AG09309 (cell line): ENCODE measurements at regions not wholly inside any gene's neighbourhood (a gene's known extent, or its start where the extent isn't known, plus 50 kb on each side); places are given as distances from the start of the nearest gene placed in this dataset.

Experiments used
- DNase-seq: peaks from one replicate; pipeline ENCODE4 v3.0.0-alpha.2; 2010; ENCODE audit warnings: low read depth
- H3K4me3 ChIP-seq: 2 replicates; pipeline ENCODE4 v1.5.1; 2011; ENCODE audit warnings: mild to moderate bottlenecking, low read depth, low read length, moderate library complexity; ENCODE audit not compliant: control insufficient read depth
- TF ChIP-seq, protein P1 (sequence below): IDR thresholded peaks from 2 replicates; pipeline ENCODE4 v1.5.1; 2011; ENCODE audit warnings: mild to moderate bottlenecking, low read depth, low read length, inconsistent platforms; ENCODE audit not compliant: insufficient read depth, control insufficient read depth; ENCODE audit errors: missing control alignments

- no peak for DNase-seq
- TF ChIP-seq, protein P1, sequence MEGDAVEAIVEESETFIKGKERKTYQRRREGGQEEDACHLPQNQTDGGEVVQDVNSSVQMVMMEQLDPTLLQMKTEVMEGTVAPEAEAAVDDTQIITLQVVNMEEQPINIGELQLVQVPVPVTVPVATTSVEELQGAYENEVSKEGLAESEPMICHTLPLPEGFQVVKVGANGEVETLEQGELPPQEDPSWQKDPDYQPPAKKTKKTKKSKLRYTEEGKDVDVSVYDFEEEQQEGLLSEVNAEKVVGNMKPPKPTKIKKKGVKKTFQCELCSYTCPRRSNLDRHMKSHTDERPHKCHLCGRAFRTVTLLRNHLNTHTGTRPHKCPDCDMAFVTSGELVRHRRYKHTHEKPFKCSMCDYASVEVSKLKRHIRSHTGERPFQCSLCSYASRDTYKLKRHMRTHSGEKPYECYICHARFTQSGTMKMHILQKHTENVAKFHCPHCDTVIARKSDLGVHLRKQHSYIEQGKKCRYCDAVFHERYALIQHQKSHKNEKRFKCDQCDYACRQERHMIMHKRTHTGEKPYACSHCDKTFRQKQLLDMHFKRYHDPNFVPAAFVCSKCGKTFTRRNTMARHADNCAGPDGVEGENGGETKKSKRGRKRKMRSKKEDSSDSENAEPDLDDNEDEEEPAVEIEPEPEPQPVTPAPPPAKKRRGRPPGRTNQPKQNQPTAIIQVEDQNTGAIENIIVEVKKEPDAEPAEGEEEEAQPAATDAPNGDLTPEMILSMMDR: no peak
Observed at GRCh38 chr11:71311928-71312510, 59.6 kb upstream of the SHANK2 start.

DNA sequence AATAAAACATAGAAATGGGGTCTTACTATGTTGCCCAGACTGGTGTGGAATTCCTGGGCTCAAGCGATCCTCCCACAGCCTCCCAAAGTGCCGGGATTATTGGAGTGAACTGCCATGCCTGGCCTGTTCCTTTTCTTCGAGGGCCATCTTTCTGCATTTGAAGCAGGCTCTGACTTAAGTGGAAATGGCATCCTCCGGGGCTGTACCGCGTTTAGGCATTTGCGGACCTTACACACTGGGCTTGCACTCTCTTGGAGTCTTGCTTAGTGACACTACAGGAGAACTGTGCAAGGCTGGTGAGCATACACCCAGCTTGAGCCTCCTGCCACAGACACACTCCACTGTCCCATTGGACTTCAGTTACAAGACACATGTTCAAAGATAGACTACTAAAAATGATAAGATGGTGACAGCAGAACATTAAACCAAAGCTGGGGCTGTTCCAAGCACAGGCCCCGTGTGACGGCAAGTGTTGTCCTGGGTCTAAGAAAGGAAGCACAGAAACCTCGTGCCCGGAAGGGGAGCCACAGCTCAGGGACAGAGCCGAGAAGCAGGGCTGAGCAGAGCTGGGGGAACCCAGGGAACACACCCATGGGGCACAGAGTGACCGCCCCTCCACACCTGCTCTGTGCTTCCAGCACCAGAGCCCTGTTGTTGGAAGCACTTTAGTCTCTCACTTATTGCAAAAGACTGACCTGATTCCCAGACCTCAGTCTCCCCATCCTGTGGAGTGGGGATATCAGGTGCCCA is 59.0 kb upstream of the SHANK2 start:
- DNase-seq: no peak
- TF ChIP-seq, protein P1: no peak
- no peak overlapping the region for H3K4me3 ChIP-seq

More at GRCh38 chr11:71311928-71312510, 59.6 kb upstream of the SHANK2 start:
- no peak overlapping the region for H3K4me3 ChIP-seq

DNA sequence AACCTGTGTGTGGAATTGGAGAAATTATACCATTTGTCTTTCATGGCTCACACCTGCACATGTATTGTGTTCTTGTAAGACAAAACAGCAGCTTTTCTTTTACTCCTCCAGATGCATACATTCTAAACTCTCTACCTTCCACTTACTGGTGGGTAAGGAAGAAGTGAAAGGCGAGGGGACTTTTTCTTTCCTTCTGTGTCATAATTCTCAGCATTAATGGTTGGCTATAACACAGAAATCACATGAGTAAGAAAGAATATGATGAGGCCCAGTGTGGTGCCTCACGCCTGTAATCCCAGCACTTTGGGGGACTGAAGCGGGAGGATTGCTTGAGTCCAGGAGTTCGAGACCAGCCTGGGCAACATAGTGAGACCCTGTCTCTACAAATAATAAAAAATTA is 57.8 kb upstream of the SHANK2 start:
- H3K4me3 ChIP-seq: no peak overlapping the region
- TF ChIP-seq, protein P1: no peak
- DNase-seq: no peak

GRCh38 chr11:71309611-71310010 is 57.2 kb upstream of the SHANK2 start:
- DNase-seq: no peak
- TF ChIP-seq, protein P1: no peak

GRCh38 chr11:71309181-71309580 is 56.8 kb upstream of the SHANK2 start:
- no peak overlapping the region for H3K4me3 ChIP-seq
- no peak for DNase-seq
- TF ChIP-seq, protein P1: no peak

More at GRCh38 chr11:71309611-71310010, 57.2 kb upstream of the SHANK2 start:
- no peak overlapping the region for H3K4me3 ChIP-seq

DNA sequence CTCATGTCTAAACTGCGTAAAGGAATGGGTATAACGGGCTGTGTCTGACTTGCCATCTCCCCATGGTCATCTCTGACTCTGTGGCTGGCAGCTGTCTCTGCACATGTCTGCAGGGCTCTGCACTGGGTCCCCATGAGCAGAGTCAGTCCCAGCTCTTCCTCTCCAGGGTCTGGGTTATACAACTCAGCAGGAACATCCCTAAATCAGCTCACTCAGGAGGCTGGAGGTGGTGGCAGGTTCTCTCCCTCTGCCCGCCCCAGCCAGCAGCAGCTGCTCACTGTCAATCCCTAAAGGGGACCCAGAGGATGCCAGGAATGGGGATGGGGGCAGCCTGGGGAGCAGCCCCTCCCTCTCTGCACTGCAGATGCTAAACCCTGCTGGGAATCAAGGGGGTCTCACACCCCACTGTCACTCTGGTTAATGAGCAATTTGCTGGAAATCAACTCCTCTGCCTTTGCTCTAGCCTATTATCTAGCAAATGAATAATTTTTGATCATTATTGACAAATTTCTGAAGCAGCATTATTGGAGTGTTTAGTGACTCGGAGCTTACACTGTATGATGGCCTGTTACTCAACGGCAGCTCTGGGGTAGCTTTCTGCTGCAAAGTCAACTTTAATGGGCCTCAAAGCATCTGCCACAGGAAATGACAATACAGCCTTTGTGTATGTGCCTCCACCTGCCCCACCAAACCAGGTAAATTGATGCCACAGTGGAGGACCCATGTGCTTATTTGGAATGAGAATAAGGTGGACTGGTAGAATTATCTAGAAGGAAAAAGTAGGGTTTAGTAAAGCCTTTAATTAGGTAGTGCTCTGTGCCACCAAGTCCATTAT is 55.7 kb upstream of the SHANK2 start:
- no peak for DNase-seq
- H3K4me3 ChIP-seq: no peak overlapping the region

More for the DNA sequence above, 55.7 kb upstream of the SHANK2 start:
- TF ChIP-seq, protein P1: no peak
